H1 (cell line): ENCODE measurements at regions not wholly inside any gene's neighbourhood (a gene's known extent, or its start where the extent isn't known, plus 50 kb on each side); places are given as distances from the start of the nearest gene placed in this dataset.

Experiments
- SAP30 ChIP-seq: fragments of 300-600 bp; sonication (generic); IDR thresholded peaks from 2 replicates; pipeline ENCODE4 v1.7.1; 2012; ENCODE audit warnings: low read length, moderate library complexity, mild to moderate bottlenecking, inconsistent platforms; ENCODE audit not compliant: insufficient read depth, insufficient replicate concordance

GRCh38 chr5:17436761-17437221 is 61.2 kb upstream of the TAF11L2 start (continued):
- TF ChIP-seq SAP30: no peak
- TF ChIP-seq, all 59 proteins: peak for 0
